ENCODE measurements at regions not wholly inside any gene's neighbourhood (a gene's known extent, or its start where the extent isn't known, plus 50 kb on each side); places are given as distances from the start of the nearest gene placed in this dataset.

DNA sequence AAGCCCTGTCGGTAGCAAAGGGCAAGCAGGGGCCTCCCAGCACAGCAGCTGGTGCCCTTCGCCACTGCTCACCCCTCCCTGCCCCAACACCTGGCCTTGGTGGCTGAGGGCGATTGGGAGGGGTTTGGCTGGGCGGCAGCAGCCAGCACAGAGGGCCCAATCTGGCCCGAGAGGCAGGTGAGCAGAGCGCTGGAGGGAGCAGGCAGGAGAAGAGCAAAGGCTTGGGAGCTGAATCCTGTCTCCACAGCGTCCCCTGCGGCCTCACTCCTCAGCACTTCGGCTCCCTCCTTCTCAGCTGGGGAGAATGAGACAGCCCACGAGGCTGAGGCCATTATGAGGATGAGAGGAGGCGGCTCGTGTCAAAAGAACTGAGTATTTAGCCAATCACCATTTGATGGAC, 74.9 kb upstream of the TAF1B start:
- DNase-seq (ENCODE audit: low read depth) = no peak
- TF ChIP-seq, protein P1, sequence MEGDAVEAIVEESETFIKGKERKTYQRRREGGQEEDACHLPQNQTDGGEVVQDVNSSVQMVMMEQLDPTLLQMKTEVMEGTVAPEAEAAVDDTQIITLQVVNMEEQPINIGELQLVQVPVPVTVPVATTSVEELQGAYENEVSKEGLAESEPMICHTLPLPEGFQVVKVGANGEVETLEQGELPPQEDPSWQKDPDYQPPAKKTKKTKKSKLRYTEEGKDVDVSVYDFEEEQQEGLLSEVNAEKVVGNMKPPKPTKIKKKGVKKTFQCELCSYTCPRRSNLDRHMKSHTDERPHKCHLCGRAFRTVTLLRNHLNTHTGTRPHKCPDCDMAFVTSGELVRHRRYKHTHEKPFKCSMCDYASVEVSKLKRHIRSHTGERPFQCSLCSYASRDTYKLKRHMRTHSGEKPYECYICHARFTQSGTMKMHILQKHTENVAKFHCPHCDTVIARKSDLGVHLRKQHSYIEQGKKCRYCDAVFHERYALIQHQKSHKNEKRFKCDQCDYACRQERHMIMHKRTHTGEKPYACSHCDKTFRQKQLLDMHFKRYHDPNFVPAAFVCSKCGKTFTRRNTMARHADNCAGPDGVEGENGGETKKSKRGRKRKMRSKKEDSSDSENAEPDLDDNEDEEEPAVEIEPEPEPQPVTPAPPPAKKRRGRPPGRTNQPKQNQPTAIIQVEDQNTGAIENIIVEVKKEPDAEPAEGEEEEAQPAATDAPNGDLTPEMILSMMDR (conservative IDR thresholded peaks at IDR 0.05; ENCODE audit: low read depth, low read length) = peak; percentile 54
- no peak overlapping the region for H3K4me3 ChIP-seq (ENCODE audit: low read length)

DNA sequence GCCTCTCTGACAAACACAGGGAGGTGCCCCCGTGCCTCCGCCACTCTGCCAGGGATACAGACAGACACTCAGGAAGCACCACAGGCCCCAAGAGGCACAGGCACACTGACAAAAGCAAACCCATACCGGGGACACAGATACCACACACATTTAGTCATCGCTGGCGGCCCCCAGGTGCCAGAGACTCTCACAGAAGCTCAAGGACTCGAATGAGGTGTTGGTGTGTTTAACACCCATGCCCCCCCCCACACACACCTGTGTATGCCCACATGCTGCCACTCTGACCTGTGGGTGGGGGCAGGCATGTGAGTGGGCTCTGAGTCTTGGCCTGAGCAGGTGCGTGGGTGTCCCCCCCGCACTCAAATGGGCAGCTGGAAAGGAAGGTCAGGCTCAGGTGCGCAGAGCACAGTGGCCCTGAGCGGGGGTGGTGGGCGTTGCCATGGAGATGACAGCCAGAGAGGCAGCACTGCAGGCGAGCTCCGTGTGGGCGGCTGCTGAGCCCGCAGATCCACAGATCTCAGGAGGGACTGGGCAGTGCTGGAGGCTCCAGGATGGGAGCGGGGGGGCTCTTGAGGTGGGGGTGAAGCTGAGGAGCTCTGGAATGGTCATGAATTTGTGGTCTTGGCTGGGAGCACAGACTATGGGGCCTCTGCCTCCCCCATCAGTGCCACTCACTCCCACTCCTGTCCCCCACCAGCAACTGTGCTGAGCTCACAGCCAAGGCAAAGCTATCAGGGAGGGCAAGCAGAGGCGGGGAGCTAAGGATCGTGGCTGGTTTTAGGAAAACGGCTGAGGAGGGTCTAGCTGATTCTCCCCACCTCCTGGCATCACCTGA, 73.9 kb upstream of the TAF1B start:
- no peak for DNase-seq (ENCODE audit: low read depth)
- TF ChIP-seq, protein P1 (conservative IDR thresholded peaks at IDR 0.05; ENCODE audit: low read depth, low read length) = no peak

DNA sequence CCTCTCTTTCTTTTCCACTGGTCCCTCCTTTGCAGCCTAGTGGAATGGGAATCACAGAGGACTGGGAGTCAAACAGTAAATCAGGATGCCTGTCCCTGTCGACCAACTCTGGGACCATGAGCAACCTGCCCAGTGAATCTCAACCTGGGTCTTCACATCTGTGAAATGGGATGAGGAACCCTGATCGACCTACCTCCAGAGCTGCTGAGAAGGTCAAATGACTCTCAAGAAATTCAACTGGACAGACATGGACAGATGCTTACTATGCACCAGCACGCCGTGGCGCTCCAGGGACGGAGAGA, 73.3 kb upstream of the TAF1B start:
- TF ChIP-seq, protein P1 (conservative IDR thresholded peaks at IDR 0.05; ENCODE audit: low read depth, low read length) = no peak
- H3K4me3 ChIP-seq (ENCODE audit: low read length) = no peak overlapping the region

More for the DNA sequence above, 73.9 kb upstream of the TAF1B start:
- no peak overlapping the region for H3K4me3 ChIP-seq (ENCODE audit: low read length)

DNA sequence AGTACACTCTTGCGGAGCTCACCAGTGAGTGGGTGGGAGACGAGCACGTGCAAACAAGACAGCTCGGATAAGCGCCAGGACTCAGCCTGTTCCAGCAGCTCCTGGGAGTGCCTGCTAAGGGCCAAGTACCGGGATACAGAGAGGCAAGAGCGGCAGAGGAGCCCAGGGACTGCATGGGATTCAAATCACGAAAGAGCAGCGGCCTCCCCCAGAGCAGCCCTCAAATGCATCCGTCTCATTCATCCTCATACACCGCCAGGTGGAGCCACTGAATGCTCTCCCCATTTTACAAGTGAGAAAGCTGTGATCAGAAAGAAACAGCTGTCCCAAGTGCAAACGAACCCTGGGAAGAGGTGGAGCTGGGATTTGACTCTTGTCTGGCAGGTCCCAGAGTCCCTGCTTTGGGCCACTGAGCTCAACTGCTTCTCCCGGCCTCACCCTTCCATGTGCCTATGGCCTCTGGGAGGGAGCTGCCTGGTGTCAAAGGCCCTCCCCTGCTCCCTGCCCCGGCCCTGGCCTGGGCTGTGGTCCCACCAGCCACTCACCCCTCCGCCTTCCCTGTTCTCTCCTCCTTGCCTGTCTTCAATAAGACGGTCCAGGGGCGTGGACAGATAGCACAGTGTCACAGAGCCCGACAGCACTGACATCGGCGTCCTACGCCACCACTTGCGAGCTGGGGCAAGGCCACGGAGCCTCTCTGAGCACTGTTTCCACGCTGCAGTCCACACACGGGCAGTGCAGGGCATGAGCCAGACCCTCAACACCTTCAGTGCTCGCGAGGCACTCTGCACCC, 72.8 kb upstream of the TAF1B start:
- DNase-seq (ENCODE audit: low read depth) = no peak
- H3K4me3 ChIP-seq (ENCODE audit: low read length) = no peak overlapping the region
- TF ChIP-seq, protein P1 (conservative IDR thresholded peaks at IDR 0.05; ENCODE audit: low read depth, low read length) = peak; percentile 82

More for the DNA sequence above, 73.3 kb upstream of the TAF1B start:
- no peak for DNase-seq (ENCODE audit: low read depth)

DNA sequence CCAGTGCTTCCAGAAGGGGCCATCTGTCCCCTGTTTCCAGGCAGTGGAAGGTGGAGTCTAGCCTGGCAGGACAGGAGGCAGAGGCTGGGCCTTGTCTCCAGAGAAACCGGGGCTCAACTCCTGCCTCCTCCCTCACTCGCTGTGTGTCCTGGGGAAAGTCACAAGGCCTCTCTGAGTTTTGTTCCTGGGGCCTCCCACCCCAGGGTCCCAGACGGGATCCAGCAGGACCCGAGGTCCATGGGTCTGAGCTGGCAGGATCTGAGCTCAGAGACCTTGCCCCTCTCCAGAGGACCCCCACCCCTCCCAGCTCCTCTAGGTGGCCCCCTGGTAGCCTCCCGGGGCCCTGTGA, 72.2 kb upstream of the TAF1B start:
- H3K4me3 ChIP-seq (ENCODE audit: low read length) = no peak overlapping the region
- no peak for DNase-seq (ENCODE audit: low read depth)
- TF ChIP-seq, protein P1 (conservative IDR thresholded peaks at IDR 0.05; ENCODE audit: low read depth, low read length) = no peak

DNA sequence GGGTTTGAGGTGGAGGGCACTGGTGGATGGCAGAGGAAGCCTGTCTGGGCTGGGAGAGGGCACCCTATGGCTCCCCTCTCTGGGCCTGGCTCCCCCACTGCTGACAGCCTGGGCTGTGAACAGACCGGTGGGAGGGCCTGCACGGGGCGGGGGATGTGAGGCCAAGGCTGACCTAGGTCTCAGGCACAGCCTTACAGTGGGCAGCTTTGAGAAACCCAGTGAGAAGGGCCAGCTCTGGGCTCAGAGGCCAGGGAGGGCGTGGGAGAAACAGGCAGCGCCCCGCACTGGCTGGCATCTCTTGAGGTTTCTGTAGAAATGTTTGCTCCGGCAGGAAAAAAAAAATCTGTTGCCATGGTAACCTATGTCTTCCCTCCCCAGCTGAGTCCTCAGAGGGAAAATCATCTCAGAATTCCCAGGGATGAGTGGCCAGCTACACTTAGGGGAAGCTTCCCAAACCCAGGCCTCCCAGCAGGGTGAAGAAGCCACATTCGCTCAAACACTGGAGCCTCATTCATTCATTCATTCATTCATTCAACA, 71.7 kb upstream of the TAF1B start:
- TF ChIP-seq, protein P1 (conservative IDR thresholded peaks at IDR 0.05; ENCODE audit: low read depth, low read length) = peak; percentile 41
- peak; percentile 69 for DNase-seq (ENCODE audit: low read depth)
- H3K4me3 ChIP-seq (ENCODE audit: low read length) = no peak overlapping the region
